ENCODE measurements at regions not wholly inside any gene's neighbourhood (a gene's known extent, or its start where the extent isn't known, plus 50 kb on each side); places are given as distances from the start of the nearest gene placed in this dataset.

DNA sequence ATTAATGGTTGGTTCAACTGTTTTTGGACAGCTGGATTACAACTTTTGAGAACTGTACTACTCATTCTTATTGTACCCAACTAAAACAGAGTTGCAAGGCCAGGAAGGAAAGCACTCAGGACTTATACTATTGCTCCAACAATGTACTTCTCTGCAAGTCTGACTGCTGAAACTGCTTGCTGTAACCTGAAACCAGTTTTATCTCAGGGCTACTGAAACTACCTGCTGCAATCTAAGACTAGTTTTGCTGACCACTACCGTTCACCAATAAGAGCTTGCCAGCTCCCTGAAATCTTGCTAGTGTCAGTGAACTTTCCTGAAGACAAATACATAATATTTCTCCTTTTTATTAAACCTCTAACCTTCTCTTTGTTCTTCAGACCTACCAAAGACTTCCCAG, 157.3 kb downstream of the CDCA7 start:
- Histone ChIP-seq H3K79me2 (ENCODE audit: insufficient read depth, low read length) (no peaks in the 10 kb centered on the region), H3K27me3 (ENCODE audit: control insufficient read depth in 1 of 2, insufficient read depth in 2 of 2, low read length in 2 of 2) (0 out of 5 replicates have a peak, but pooled peaks cover 0 to 3% of the 10 kb centered on the region in 2 experiments), H3K27ac (ENCODE audit: extremely low read length, insufficient read depth, low read length) (no peak overlapping the region), H3K4me2 (ENCODE audit: low read depth, low read length) (no peak overlapping the region), H3K9me3 (ENCODE audit: low read length) (no peaks in the 10 kb centered on the region), H2AFZ (ENCODE audit: low read length) (no peak overlapping the region), H3K4me3 (replicated peaks in 1 of 3; ENCODE audit: insufficient read depth in 1 of 3, low read depth in 2 of 3, low read length in 3 of 3) (no peak overlapping the region), H3K9ac (ENCODE audit: insufficient read depth, low read depth, low read length) (no peak overlapping the region), H3K36me3 (replicated peaks in 1 of 2; ENCODE audit: control insufficient read depth in 1 of 2, insufficient read depth in 2 of 2, low read length in 2 of 2) (no peaks in the 10 kb centered on the region), H4K20me1 (ENCODE audit: insufficient read depth, low read length) (no peaks in the 10 kb centered on the region), H3K4me1 (ENCODE audit: insufficient read depth, low read length) (no peaks in the 10 kb centered on the region)
- CTCF ChIA-PET (ENCODE audit: low intra/inter-chr PET ratio, low total read pairs): no interaction called here
- in situ Hi-C loops (cut with HindIII; ENCODE audit: extremely low pct_ligation_motif_present, low pct_unique_long_range_greater_than_20kb) (no loop called here), intact Hi-C loops (cut with micrococcal nuclease; ENCODE audit: unreplicated experiment) (no loop called here)
- BruUV-seq (replicated peaks): no TSS peak
- no peak for DNase-seq (ENCODE audit: low spot score)
- TF ChIP-seq ZFAT (CRISPR knock-in tag; conservative IDR thresholded peaks at IDR 0.05) (peak; percentile 90), MIER2 (CRISPR knock-in tag; IDR thresholded peaks at IDR 0.05) (no peak)
- POLR2A ChIA-PET: no interaction called here
- 0% methylated on average over 1 of the region's 1 CpG for WGBS (ENCODE audit: low lambda C conversion rate)
- ATAC-seq: no peak
- no peak for FAIRE-seq

DNA sequence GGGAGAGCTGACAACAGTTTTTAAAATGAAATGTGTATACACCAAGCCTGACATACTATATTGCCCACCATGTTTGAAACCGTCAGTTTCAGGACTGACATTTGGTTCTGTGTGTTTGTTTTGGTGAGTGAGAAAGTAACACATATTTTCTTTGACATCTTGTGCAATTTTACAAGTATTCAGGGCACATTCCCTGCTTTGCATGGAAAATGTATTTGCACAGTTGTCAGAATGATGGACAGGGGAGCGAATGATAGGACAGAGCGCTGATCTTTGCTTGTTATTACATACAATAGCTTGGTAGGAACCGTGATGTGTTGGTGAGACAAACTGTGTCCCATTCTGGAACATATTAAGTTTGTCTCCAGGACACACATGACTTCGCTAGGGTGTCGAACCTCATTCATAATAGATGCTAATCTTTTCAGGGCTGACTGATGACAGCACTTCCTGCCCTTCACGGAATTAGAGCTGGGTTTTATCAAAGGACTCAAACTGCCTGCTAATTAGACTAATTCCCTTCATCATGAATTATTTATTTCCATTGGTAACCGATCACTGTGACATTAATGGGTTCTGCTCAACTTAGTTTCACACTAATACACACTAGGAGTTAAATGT, 158.5 kb downstream of the CDCA7 start:
- BruUV-seq (replicated peaks): no TSS peak
- POLR2A ChIA-PET: no interaction called here
- no peaks in the 10 kb centered on the region for H4K20me1 ChIP-seq (ENCODE audit: insufficient read depth, low read length)
- ATAC-seq: no peak
- 21% methylated on average over 8 of the region's 8 CpGs for WGBS (ENCODE audit: low lambda C conversion rate)
- in situ Hi-C loops (cut with HindIII; ENCODE audit: extremely low pct_ligation_motif_present, low pct_unique_long_range_greater_than_20kb): no loop called here
- no peak overlapping the region for H3K4me3 ChIP-seq (replicated peaks in 1 of 3; ENCODE audit: insufficient read depth in 1 of 3, low read depth in 2 of 3, low read length in 3 of 3)
- CTCF ChIA-PET (ENCODE audit: low intra/inter-chr PET ratio, low total read pairs): no interaction called here
- DNase-seq (ENCODE audit: low spot score): no peak
- no peak overlapping the region for H3K27ac ChIP-seq (ENCODE audit: extremely low read length, insufficient read depth, low read length)
- no peak for FAIRE-seq
- intact Hi-C loops (cut with micrococcal nuclease; ENCODE audit: unreplicated experiment): no loop called here
- no peaks in the 10 kb centered on the region for H3K36me3 ChIP-seq (replicated peaks in 1 of 2; ENCODE audit: control insufficient read depth in 1 of 2, insufficient read depth in 2 of 2, low read length in 2 of 2)
- no peak overlapping the region for H3K4me2 ChIP-seq (ENCODE audit: low read depth, low read length)
- H3K9ac ChIP-seq (ENCODE audit: insufficient read depth, low read depth, low read length): no peak overlapping the region
- 0 out of 5 replicates have a peak, but pooled peaks cover 0 to 3% of the 10 kb centered on the region in 2 experiments for H3K27me3 ChIP-seq (ENCODE audit: control insufficient read depth in 1 of 2, insufficient read depth in 2 of 2, low read length in 2 of 2)
- peaks cover 5% of the 10 kb centered on the region; the same call in 1 of the 2 replicates for H3K9me3 ChIP-seq (ENCODE audit: low read length)
- H3K4me1 ChIP-seq (ENCODE audit: insufficient read depth, low read length): no peaks in the 10 kb centered on the region
- H2AFZ ChIP-seq (ENCODE audit: low read length): no peak overlapping the region
- H3K79me2 ChIP-seq (ENCODE audit: insufficient read depth, low read length): no peaks in the 10 kb centered on the region
- TF ChIP-seq, protein P1, sequence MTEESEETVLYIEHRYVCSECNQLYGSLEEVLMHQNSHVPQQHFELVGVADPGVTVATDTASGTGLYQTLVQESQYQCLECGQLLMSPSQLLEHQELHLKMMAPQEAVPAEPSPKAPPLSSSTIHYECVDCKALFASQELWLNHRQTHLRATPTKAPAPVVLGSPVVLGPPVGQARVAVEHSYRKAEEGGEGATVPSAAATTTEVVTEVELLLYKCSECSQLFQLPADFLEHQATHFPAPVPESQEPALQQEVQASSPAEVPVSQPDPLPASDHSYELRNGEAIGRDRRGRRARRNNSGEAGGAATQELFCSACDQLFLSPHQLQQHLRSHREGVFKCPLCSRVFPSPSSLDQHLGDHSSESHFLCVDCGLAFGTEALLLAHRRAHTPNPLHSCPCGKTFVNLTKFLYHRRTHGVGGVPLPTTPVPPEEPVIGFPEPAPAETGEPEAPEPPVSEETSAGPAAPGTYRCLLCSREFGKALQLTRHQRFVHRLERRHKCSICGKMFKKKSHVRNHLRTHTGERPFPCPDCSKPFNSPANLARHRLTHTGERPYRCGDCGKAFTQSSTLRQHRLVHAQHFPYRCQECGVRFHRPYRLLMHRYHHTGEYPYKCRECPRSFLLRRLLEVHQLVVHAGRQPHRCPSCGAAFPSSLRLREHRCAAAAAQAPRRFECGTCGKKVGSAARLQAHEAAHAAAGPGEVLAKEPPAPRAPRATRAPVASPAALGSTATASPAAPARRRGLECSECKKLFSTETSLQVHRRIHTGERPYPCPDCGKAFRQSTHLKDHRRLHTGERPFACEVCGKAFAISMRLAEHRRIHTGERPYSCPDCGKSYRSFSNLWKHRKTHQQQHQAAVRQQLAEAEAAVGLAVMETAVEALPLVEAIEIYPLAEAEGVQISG (CRISPR knock-in tag; IDR thresholded peaks at IDR 0.05): no peak
- TF ChIP-seq ZMYM2 (CRISPR knock-in tag; IDR thresholded peaks at IDR 0.05): no peak
- TF ChIP-seq ZNF354B (CRISPR knock-in tag; IDR thresholded peaks at IDR 0.05): no peak
- TF ChIP-seq ZNF274 (CRISPR knock-in tag; IDR thresholded peaks at IDR 0.05): no peak
- no peak for TF ChIP-seq ZNF816 (CRISPR knock-in tag; IDR thresholded peaks at IDR 0.05; ENCODE audit: borderline replicate concordance)
- TF ChIP-seq ZSCAN25 (CRISPR knock-in tag; IDR thresholded peaks at IDR 0.05): no peak
- no peak for TF ChIP-seq MTA3 (CRISPR knock-in tag; IDR thresholded peaks at IDR 0.05)
- TF ChIP-seq ZFP62 (CRISPR knock-in tag; IDR thresholded peaks at IDR 0.05): no peak
- TF ChIP-seq, protein P2, sequence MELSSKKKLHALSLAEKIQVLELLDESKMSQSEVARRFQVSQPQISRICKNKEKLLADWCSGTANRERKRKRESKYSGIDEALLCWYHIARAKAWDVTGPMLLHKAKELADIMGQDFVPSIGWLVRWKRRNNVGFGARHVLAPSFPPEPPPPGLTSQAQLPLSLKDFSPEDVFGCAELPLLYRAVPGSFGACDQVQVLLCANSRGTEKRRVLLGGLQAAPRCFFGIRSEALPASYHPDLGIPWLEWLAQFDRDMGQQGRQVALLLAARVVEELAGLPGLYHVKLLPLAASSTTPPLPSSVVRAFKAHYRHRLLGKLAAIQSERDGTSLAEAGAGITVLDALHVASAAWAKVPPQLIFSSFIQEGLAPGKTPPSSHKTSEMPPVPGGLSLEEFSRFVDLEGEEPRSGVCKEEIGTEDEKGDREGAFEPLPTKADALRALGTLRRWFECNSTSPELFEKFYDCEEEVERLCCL (CRISPR knock-in tag; IDR thresholded peaks at IDR 0.05; ENCODE audit: borderline replicate concordance): no peak
- no peak for TF ChIP-seq ZNF782 (CRISPR knock-in tag; IDR thresholded peaks at IDR 0.05; ENCODE audit: borderline replicate concordance)
- TF ChIP-seq MAFG (CRISPR knock-in tag; IDR thresholded peaks at IDR 0.05): no peak
- no peak for TF ChIP-seq SATB2 (CRISPR knock-in tag; IDR thresholded peaks at IDR 0.05)
- no peak for TF ChIP-seq TBX3 (IDR thresholded peaks at IDR 0.05; ENCODE audit: borderline replicate concordance)
- no peak for TF ChIP-seq PITX1 (CRISPR knock-in tag; IDR thresholded peaks at IDR 0.05)
- no peak for TF ChIP-seq AGO2 (optimal IDR thresholded peaks at IDR 0.05; ENCODE audit: low read depth, low read length)

All from HepG2 (cell line).